HUES48 (cell line): ENCODE measurements at regions not wholly inside any gene's neighbourhood (a gene's known extent, or its start where the extent isn't known, plus 50 kb on each side); places are given as distances from the start of the nearest gene placed in this dataset.
"Not testable (repeated sequence)": the region's sequence is repeated elsewhere in the genome, so short reads cannot be mapped to it uniquely, and the experiment has no call there.

Experiments
- H3K27ac ChIP-seq: one replicate; pipeline ENCODE4 v1.7.0; 2013; ENCODE audit warnings: low read depth, low read length, inconsistent platforms
- H3K27me3 ChIP-seq: 2 replicates; pipeline ENCODE4 v1.6.1; 2013; ENCODE audit warnings: mild to moderate bottlenecking, low read length; ENCODE audit not compliant: control insufficient read depth, insufficient read depth
- H3K36me3 ChIP-seq: 2 replicates; pipeline ENCODE4 v1.6.1; 2013; ENCODE audit warnings: low read length; ENCODE audit not compliant: control insufficient read depth, insufficient read depth
- H3K4me1 ChIP-seq: 2 replicates; pipeline ENCODE4 v1.6.1; 2013; ENCODE audit warnings: mild to moderate bottlenecking, low read length; ENCODE audit not compliant: control insufficient read depth, insufficient read depth
- H3K4me3 ChIP-seq: 2 replicates; pipeline ENCODE4 v1.5.1; 2013; ENCODE audit warnings: mild to moderate bottlenecking, low read depth, low read length
- H3K9ac ChIP-seq: 2 replicates; pipeline ENCODE4 v1.6.1; 2013; ENCODE audit warnings: mild to moderate bottlenecking, low read depth, low read length, moderate library complexity
- H3K9me3 ChIP-seq: 2 replicates; pipeline ENCODE4 v1.6.1; 2013; ENCODE audit warnings: low read length; ENCODE audit not compliant: control insufficient read depth, insufficient read depth

GRCh38 chr6:82507112-82507511 lies 143.5 kb downstream of the TPBG start:
- Histone ChIP-seq H3K9me3 (no peaks in the 10 kb centered on the region; the same call in 1 of the 2 replicates), H3K27ac (no peak overlapping the region), H3K9ac (no peak overlapping the region), H3K27me3 (no peaks in the 10 kb centered on the region), H3K4me1 (peaks cover 8% of the 10 kb centered on the region; the same call in 1 of the 2 replicates), H3K4me3 (no peak overlapping the region), H3K36me3 (no peaks in the 10 kb centered on the region)

DNA sequence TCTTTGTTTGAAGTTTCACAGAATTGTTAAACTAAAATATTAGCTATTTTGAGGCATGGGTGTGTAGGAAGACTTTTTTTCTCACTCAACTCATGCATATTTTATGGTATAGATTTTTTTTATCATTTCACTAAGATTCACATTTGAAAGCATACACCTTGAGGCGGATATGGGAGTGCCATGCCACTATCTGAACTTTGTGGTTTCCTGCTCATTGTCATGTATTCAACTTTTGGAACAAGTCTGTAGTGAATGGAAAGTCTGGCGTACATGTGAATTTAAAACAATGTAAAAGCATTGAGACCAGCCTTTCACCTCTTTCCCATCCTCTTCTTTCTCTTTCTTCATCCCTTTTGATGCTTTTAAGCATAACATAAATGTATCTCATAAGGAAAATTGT lies 147.9 kb downstream of the TPBG start:
- H3K27me3 ChIP-seq: no peaks in the 10 kb centered on the region
- peaks cover 5% of the 10 kb centered on the region; the same call in 1 of the 2 replicates for H3K4me1 ChIP-seq
- no peak overlapping the region for H3K4me3 ChIP-seq
- no peak overlapping the region for H3K27ac ChIP-seq
- no peaks in the 10 kb centered on the region for H3K9me3 ChIP-seq
- no peak overlapping the region for H3K9ac ChIP-seq
- no peaks in the 10 kb centered on the region for H3K36me3 ChIP-seq

DNA sequence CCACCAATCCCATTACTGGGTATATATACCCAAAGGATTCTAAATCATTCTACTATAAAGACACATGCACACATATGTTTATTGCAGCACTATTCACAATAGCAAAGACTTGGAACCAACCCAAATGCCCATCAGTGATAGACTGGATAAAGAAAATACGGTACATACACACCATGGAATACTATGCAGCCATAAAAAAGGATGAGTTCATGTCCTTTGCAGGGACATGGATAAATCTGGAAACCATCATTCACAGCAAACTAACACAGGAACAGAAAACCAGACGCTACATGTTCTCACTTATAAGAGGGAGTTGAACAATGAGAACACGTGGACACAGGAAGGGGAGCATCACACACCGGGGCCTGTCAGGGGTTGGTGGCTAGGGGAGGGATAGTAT lies 154.3 kb downstream of the TPBG start:
- not testable (repeated sequence) for H3K4me1 ChIP-seq, H3K27ac ChIP-seq, H3K9ac ChIP-seq, H3K27me3 ChIP-seq, H3K9me3 ChIP-seq, H3K36me3 ChIP-seq, H3K4me3 ChIP-seq

- no peaks in the 10 kb centered on the region for H3K4me1 ChIP-seq
- no peak overlapping the region for H3K27ac ChIP-seq
- H3K27me3 ChIP-seq: no peaks in the 10 kb centered on the region
- H3K36me3 ChIP-seq: no peaks in the 10 kb centered on the region
- H3K9me3 ChIP-seq: 0 out of 2 replicates have a peak, but pooled peaks cover 3% of the 10 kb centered on the region
- no peak overlapping the region for H3K9ac ChIP-seq
- H3K4me3 ChIP-seq: no peak overlapping the region
Measured at GRCh38 chr6:82521369-82521768, 157.8 kb downstream of the TPBG start.

- no peak overlapping the region for H3K27ac ChIP-seq
- no peaks in the 10 kb centered on the region for H3K36me3 ChIP-seq
- no peak overlapping the region for H3K4me3 ChIP-seq
- H3K4me1 ChIP-seq: no peaks in the 10 kb centered on the region
- no peaks in the 10 kb centered on the region for H3K27me3 ChIP-seq
- no peak overlapping the region for H3K9ac ChIP-seq
- 0 out of 2 replicates have a peak, but pooled peaks cover 3% of the 10 kb centered on the region for H3K9me3 ChIP-seq
Measured at GRCh38 chr6:82521861-82522260, 158.2 kb downstream of the TPBG start.

DNA sequence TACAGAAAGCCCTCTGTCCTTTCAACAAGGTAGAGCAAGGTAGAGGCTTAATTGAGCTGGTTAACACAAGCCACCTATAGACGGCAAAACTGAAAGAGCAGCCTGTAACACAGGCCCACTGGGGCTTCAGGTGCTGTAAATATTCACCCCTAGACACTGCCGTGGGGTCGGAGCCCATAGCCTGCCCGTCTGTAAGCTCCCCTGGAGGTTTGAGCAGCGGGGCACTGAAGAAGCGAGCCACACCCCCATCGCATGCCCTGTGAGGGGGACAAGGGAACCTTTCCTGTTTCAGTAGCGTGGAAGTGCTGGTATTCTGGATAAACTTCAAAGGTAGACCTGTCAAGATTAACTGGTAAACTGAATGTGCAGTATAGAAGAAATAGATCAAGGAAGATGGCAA lies 160.4 kb downstream of the TPBG start:
- Histone ChIP-seq H3K4me3 (no peak overlapping the region), H3K27me3 (no peaks in the 10 kb centered on the region), H3K27ac (no peak overlapping the region), H3K9me3 (0 out of 2 replicates have a peak, but pooled peaks cover 3% of the 10 kb centered on the region), H3K4me1 (no peaks in the 10 kb centered on the region), H3K36me3 (no peaks in the 10 kb centered on the region), H3K9ac (no peak overlapping the region)

DNA sequence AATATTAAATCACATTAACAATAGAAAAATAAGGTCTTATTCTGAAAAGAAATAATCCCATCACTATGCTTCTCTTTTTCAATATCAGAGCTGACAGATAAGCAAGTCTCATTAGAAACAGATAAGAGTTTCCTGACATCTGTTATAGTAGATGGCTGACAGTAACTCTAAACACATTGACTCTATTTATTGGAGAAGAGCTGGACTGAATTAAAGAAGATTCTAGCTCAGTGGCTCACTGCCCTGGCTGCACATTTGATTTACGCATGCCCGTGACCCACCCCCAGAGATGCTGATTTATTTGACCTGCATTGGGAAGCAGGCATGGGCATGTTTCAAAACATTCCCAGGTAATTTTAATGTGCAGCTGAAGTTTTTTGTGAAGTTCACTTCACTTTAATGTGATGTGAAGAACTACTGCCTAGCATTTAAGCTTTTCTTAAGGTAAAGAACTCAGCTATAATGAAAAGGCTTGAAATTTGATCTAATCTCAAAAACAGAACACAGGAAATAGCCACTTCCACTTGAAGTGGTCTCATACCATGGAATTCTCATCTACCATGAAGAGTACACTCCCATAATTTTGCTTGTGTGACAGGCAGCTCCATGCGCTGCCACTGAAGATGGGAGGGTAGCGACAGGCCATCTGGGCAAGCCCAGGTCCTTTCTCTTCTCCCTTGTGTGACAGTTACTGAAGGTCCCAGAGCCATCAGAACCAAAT lies 162.3 kb downstream of the TPBG start:
- Histone ChIP-seq H3K9ac (no peak overlapping the region), H3K27me3 (no peaks in the 10 kb centered on the region), H3K4me3 (no peak overlapping the region), H3K9me3 (no peaks in the 10 kb centered on the region), H3K36me3 (no peaks in the 10 kb centered on the region), H3K4me1 (no peaks in the 10 kb centered on the region), H3K27ac (no peak overlapping the region)

DNA sequence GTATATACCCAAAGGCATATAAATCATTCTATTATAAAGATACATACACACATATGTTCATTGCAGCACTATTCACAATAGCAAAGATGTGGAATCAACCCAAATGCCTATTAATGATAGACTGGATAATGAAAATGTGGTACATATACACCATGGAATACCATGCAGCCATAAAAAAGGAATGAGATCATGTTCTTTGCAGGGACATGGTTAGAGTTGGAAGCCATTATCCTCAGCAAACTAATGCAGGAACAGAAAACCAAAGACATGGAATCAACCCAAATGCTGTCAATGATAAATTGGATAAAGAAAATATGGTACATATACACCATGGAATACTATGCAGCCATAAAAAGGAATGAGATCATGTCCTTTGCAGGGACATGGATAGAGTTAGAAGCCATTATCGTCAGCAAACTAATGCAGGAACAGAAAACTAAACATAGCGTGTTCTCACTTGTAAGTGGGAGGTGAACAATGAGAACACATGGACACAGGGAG lies 166.4 kb downstream of the TPBG start:
- H3K4me1 ChIP-seq, H3K4me3 ChIP-seq, H3K9me3 ChIP-seq, H3K27ac ChIP-seq, H3K27me3 ChIP-seq, H3K9ac ChIP-seq, H3K36me3 ChIP-seq: not testable (repeated sequence)

GRCh38 chr6:82534876-82535275 lies 171.3 kb downstream of the TPBG start:
- Histone ChIP-seq H3K27me3 (no peaks in the 10 kb centered on the region), H3K4me3 (no peak overlapping the region), H3K4me1 (peaks cover 8% of the 10 kb centered on the region; the same call in 1 of the 2 replicates), H3K36me3 (no peaks in the 10 kb centered on the region), H3K9me3 (no peaks in the 10 kb centered on the region), H3K27ac (no peak overlapping the region), H3K9ac (no peak overlapping the region)

DNA sequence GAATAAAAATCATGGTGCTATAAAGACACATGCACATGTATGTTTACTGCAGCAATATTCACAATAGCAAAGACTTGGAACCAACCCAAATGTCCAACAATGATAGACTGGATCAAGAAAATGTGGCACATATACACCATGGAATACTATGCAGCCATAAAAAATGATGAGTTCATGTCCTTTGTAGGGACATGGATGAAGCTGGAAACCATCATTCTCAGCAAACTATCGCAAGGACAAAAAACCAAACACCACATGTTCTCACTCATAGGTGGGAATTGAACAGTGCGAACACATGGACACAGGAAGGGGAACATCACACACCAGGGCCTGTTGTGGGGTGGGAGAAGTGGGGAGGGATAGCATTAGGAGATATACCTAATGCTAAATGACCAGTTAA lies 185.9 kb downstream of the TPBG start:
- not testable (repeated sequence) for H3K36me3 ChIP-seq, H3K4me1 ChIP-seq, H3K9me3 ChIP-seq, H3K27me3 ChIP-seq, H3K27ac ChIP-seq, H3K4me3 ChIP-seq, H3K9ac ChIP-seq

GRCh38 chr6:82551311-82551710 lies 187.7 kb downstream of the TPBG start:
- not testable (repeated sequence) for H3K27ac ChIP-seq, H3K36me3 ChIP-seq, H3K9ac ChIP-seq, H3K27me3 ChIP-seq, H3K4me1 ChIP-seq, H3K4me3 ChIP-seq, H3K9me3 ChIP-seq
